GM21390 (cell line): ENCODE measurements at regions not wholly inside any gene's neighbourhood (a gene's known extent, or its start where the extent isn't known, plus 50 kb on each side); places are given as distances from the start of the nearest gene placed in this dataset.
A peak's percentile ranks its signal among the peaks of the same experiment; 100 is the strongest.

ENCODE experiments used
- ATAC-seq: cut with Tn5 transposase; IDR thresholded peaks from one replicate; pipeline ENCODE4 v1.9.1; 2021; ENCODE audit not compliant: unreplicated experiment

- ATAC-seq = no peak
Observed at GRCh38 chr10:107708981-107709380, 544.5 kb upstream of the SORCS1 start.

DNA sequence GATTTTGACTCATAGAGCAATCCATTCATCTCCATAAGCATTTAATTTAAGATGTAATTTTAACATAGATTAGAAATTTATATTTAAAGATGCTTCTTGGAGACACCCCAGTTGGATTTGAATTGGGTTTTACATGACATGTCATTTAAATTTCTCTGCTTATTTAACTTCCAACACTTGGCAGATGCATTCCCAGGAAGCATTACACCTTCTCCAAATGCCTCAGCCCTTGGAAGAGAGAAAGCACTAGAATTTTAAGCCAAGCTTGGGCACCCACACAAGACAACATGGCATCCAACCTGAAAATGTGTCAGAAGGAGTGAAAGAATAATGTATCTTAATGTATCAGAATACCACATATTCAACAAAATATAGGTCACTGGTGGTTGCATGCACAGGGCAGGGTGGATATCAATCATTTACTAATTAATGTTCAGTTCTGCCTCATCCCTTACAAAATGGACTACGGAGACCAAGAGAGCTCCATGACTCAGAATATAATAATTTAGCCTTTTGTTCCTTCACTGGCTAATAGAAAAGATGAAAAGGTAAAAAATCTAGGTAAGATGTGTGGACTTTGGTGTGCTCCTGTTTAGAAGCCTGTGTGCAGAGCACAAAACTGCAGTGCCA lies 541.7 kb upstream of the SORCS1 start:
- no peak for ATAC-seq

- no peak for ATAC-seq
Observed at GRCh38 chr10:107701943-107702342, 537.4 kb upstream of the SORCS1 start.

DNA sequence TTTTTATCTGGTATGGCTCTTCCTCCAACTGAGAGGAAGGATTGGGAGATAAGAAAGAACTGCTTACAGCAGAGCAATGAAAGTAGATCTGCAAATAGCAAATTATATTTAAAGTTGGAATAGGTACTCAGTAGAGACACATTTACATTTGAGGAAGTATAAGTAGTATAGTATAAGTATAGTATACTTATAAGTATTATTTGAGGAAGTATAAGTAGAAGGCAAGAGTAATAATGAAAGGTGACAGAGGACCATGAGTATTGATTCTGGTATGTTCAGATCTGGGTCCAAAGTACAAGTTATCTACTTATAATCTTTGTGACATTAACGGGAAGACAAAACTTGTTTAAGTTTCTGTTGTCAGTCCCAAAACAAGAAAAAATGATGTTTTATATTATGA lies 527.6 kb upstream of the SORCS1 start:
- ATAC-seq = no peak

- no peak for ATAC-seq
Observed at GRCh38 chr10:107689323-107689722, 524.8 kb upstream of the SORCS1 start.

GRCh38 chr10:107687701-107688100 lies 523.2 kb upstream of the SORCS1 start:
- ATAC-seq = no peak

GRCh38 chr10:107686095-107686494 lies 521.6 kb upstream of the SORCS1 start:
- no peak for ATAC-seq

GRCh38 chr10:107671960-107672359 lies 507.5 kb upstream of the SORCS1 start:
- ATAC-seq = no peak

DNA sequence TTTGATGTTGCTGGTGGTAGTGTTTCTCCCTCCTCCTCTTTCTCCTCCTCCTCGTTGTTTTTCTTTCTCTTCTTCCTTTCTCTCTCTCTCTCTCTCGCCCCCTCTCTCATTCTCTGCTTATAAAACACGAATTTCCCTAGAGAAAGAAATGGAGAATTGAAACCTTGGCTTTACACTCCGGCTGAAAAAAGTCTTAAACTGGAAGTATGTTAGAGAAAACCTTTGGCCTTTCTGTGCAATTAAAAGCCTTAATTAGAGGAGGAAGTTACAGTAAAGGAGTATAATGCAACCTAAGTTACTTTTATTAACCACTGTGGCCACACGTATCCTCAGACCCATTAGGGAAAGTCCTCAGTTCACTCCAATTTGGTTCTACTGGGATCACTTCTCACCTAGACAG lies 501.7 kb upstream of the SORCS1 start:
- no peak for ATAC-seq

DNA sequence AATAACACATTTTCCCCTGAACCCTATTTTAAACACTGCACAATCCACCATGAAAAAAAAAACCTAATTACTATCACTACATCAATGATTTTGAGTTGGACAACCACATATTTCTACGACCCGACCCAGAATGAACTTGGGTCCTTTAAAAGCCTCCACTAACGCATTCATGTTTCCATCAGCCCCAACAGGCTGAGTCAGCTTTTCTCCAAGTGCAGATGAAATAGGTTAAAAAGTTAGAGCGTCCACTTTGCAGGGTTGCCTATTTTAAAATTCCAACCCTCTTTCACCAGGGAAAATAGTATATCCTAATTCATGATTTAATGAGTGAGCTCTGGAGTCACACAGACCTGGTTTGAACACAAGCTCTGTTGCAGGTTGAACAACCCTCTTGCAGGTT lies 501.0 kb upstream of the SORCS1 start:
- ATAC-seq = no peak

DNA sequence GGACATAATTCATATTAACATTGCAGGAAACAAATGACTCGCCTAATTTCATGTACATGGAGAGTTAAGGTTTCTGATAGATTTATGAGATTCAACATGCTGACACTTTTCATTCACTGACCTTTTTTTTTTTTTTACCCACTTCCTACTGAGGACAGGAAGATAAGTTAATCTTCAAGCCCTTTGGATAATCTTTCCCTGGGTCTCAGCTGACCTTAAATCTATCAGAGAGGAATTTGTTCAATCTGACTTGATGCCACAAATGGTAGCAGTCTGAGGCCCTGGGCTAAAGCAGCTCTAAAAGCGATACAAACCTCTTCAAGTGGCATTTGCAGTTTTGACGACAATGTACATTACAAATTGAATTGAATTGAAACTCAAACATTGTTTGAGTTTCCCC lies 493.3 kb upstream of the SORCS1 start:
- ATAC-seq = no peak

- ATAC-seq = no peak
Observed at GRCh38 chr10:107656932-107657331, 492.4 kb upstream of the SORCS1 start.

DNA sequence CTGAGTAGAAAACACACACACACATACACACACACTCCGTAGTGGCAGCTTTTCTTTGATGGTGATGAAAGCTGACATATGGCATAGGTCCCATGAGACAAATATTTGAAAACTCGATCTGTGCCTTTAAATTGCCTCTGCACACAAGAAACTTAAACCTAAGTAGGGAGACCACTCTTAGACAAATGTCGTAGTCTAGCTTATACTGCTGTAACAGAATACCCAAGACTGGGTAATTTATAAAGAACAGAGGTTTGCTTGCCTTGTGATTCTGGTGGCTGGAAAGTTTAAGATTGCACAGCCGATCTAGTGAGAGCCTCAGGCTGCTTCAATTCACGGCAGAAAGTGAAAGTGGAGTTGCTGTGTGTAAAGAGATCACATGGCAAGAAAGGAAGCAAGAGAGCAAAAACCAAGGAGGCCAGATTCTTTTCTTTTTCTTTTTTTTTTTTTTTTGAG lies 489.4 kb upstream of the SORCS1 start:
- ATAC-seq = peak; percentile 68

DNA sequence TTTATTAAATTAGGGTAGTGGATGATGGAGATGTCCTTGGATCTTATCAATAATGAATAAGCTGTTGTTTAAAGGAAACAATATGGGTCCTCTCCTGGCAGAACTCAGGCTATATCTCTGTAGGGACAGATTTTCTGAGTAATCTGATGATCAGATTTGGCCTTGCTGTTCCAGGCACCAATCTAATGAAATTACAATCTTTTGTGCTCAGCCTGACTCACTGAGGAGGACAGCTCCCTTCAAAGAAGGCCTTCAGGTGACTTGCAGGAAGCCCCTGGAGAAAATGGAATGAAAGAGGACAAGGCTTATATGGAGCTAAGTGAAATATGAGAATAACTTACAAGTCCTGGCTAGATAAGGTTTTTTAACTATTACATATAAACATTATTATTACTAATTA lies 486.4 kb upstream of the SORCS1 start:
- ATAC-seq = no peak

GRCh38 chr10:107649249-107649648 lies 484.7 kb upstream of the SORCS1 start:
- no peak for ATAC-seq

DNA sequence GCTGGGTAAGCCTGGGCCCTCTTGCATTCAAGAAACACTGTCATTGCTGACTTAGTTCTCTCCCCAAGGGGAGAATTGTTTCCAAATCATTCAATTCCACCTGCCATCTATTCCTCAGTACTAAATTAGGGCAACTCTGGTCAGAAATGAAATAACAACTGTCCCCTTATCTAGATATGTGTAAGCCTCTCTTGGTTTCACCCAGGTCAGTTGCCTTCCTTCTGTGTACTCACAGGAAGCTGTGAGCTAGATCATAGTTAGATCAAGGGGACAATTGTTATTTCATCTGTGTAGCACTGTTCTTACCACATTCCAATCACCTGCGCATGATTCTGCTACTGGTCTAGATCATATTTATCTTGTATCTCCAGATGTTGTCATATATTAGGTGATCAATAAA lies 483.0 kb upstream of the SORCS1 start:
- no peak for ATAC-seq

- ATAC-seq = no peak
Observed at GRCh38 chr10:107631876-107632275, 467.4 kb upstream of the SORCS1 start.

- no peak for ATAC-seq
Observed at GRCh38 chr10:107626862-107627261, 462.4 kb upstream of the SORCS1 start.

GRCh38 chr10:107623292-107623691 lies 458.8 kb upstream of the SORCS1 start:
- ATAC-seq = no peak

DNA sequence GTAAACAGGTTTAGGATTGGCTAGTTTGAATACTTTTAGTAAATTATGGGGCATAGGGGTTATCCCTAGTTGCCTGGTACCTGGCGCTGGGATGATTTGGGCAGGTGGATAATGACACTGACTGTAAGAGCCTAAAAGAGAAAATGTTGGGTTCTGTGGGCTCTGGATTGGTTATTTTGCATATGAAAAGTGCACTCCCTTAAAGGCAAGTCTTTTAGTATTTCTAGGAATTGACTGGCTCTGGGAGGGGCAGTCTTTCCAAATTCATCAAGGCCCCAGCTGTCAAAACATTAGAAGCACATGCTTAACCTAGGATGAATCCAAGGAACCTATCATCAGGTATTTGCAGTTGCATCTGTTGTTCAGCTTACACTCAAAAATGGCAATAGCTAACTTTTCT lies 454.6 kb upstream of the SORCS1 start:
- no peak for ATAC-seq

DNA sequence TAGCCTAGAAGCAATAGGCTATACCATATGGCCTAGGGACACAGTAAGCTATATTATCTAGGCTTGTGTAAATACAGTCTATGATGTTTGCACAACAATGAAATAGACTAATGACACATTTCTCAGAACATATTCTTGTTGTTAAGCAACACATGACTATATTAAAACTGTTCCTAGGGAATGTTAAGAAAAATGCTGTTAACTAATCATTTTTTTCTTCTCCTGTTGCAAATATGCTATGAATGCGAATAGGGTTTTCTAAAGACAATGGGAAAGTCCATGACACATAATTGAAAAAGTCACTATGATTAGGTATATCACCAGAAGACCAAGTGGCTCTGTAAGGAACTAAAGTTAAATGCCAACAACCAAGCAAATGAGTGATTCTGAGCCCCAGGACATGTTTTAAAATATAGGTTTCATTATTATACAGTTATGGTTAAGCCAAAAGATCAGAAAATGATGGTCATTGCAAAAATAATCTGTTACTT lies 454.0 kb upstream of the SORCS1 start:
- no peak for ATAC-seq

DNA sequence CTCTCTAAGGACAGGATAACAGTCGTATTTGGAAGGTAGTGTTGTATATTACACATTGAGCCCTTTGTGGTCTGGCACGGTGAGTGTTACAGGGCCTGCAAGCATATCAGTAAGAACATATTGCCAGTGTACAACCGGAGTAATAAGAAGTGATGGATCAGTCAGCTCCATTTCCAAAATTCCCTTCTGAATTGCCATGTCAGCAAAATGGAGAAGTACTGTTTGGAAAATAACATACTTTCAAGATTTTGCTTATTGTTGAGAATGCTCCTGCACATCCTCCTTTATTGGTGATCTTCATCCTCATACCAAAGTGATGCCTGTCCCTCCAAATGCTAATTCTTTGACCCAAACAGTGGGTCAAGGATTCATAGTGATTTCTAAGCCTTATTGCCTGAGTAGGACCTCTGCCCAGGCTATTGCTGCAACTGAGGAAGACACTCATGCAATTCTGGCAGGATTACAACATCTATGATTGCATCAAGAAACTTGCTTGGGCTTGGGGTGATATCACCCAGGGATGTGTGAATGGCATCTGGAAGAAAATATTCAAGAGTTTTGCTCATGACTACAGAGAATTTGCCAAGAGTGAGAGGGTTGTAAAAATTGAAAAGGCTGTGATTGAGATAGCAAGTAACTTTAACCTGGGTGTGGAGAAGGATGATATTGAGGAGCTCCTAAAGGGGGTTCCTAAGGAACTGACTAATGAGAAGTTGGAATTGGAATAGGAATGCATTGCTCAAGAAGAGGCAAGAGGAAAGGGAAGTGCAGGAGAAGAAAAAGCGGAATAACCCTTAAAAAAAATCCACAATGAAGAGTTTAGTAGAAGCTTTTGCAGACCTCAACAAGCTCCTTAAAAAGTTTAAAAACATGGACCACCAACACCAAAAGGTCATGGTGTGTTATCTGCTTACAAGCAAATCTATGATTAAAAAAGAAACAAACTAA lies 452.2 kb upstream of the SORCS1 start:
- ATAC-seq = no peak
